T-helper 17 cell (primary cell): ENCODE measurements at regions not wholly inside any gene's neighbourhood (a gene's known extent, or its start where the extent isn't known, plus 50 kb on each side); places are given as distances from the start of the nearest gene placed in this dataset.

ENCODE experiments used
- ATAC-seq: fragments of 150-1000 bp; cut with Tn5 transposase; 2 replicates; pipeline ENCODE4 v1.10.0; 2021; ENCODE audit warnings: mild to moderate bottlenecking, moderate library complexity
- DNase-seq, 3 donors: peaks; one replicate each; pipeline versions ENCODE4 v3.0.0 to v3.0.0-alpha.2; 2020 to 2021
- H3K9me3 ChIP-seq: one replicate; pipeline ENCODE4 v1.7.0; 2013; ENCODE audit warnings: low read length, mild to moderate bottlenecking; ENCODE audit not compliant: control insufficient read depth, poor library complexity, severe bottlenecking
- H3K27ac Mint-ChIP-seq: one replicate; pipeline ENCODE4 v1.8.0; 2022; ENCODE audit warnings: mild to moderate bottlenecking, moderate library complexity, mixed read lengths
- H3K27me3 Mint-ChIP-seq: one replicate; pipeline ENCODE4 v1.8.0; 2022; ENCODE audit warnings: mixed read lengths
- H3K36me3 Mint-ChIP-seq: one replicate; pipeline ENCODE4 v1.8.0; 2022; ENCODE audit warnings: low read depth, mixed read lengths
- H3K4me1 Mint-ChIP-seq: one replicate; pipeline ENCODE4 v1.8.0; 2022; ENCODE audit warnings: mild to moderate bottlenecking, mixed read lengths
- H3K4me3 Mint-ChIP-seq: one replicate; pipeline ENCODE4 v1.8.0; 2022; ENCODE audit warnings: mild to moderate bottlenecking, moderate library complexity, mixed read lengths

DNA sequence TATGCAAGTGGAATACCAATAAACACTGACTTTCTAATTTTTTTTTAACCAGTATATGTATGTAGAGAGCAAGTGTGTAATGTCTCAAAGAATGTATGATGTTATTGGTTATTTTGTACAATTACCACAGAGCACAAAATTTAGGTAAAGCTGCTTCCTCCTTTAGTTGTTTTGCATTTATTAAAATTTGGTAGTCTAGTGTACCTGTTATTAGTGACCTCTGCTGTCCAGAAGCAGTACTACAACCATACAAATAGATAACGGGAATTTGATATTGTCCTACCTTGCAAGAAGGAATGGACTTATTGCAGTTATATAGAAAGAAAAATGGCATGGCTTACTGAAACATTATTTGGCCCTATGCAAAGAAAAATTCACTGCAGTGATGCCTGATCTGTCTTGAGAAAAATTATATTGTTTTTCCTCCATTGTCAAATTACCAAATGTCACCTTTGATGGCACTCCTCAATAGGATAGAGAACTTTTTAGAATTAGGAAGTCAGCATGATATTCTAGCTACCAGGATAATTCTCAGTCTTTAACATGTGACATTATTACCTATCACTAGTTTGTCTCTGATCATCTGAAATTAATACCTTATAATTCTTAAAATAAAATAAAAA is 153.9 kb upstream of the RMST start:
- Mint-ChIP-seq H3K27me3 (peaks cover 42% of the 10 kb centered on the region), H3K4me3 (no peak overlapping the region), H3K4me1 (peaks cover 6% of the 10 kb centered on the region), H3K27ac (no peak overlapping the region), H3K36me3 (no peaks in the 10 kb centered on the region)
- DNase-seq (no peak), ATAC-seq (peak; percentile 65)
- H3K9me3 ChIP-seq = no peaks in the 10 kb centered on the region

DNA sequence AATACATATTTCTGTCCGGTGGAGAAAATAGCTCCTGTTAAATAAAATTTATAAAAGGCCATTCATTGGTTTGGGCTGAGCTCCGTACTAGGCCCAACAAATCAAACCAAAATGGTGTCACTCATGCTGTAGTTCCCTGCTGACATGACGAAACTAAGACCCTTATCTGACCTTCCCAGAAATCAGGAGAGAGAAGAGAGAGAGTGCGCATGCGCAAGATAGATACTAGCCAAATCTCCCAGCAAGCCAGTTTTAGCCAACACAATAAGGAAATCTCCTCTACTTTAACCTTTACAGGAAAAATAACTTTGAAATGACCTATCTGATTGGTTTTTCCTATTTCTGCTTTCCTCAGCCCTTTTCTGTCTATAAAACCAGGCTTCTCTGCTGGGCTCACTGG is 152.7 kb upstream of the RMST start:
- ATAC-seq = no peak
- Mint-ChIP-seq H3K27me3 (peaks cover 52% of the 10 kb centered on the region), H3K36me3 (peaks cover 2% of the 10 kb centered on the region)

DNA sequence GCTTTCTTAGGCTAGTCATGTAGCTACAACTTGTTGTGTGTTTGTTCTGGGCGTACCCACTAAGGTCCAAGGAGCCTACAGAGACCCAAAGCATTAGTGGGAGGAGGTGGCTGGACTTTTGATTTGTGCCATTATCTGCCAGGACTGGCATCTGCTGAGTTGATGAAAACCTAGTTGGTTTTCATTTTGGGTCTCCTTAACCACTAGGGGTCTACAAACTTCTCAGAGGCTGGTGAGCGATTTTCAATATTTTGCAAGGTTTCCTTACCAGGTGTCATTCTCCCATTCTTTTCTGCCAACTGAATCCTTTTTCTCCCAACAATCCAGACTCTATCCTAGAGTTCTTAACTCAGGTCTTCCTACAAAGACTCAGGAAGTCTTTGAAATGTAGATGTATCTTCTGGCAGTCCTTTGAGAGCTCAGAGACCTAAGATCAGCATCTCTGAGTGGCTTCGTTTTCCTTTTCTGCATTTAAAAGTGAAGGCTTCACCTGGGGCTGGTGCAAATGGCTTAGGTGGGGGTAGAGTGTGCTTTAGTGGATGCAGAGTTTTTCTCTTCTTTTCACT is 150.0 kb upstream of the RMST start:
- Mint-ChIP-seq H3K27me3 (peaks cover 76% of the 10 kb centered on the region), H3K36me3 (peaks cover 7% of the 10 kb centered on the region), H3K4me1 (peaks cover 8% of the 10 kb centered on the region), H3K27ac (no peak overlapping the region), H3K4me3 (no peak overlapping the region)
- DNase-seq = no peak
- H3K9me3 ChIP-seq = no peaks in the 10 kb centered on the region
- no peak for ATAC-seq

More for the DNA sequence above, 152.7 kb upstream of the RMST start:
- H3K27ac Mint-ChIP-seq = no peak overlapping the region
- no peaks in the 10 kb centered on the region for H3K9me3 ChIP-seq
- peaks cover 8% of the 10 kb centered on the region for H3K4me1 Mint-ChIP-seq
- no peak overlapping the region for H3K4me3 Mint-ChIP-seq
- no peak for DNase-seq

DNA sequence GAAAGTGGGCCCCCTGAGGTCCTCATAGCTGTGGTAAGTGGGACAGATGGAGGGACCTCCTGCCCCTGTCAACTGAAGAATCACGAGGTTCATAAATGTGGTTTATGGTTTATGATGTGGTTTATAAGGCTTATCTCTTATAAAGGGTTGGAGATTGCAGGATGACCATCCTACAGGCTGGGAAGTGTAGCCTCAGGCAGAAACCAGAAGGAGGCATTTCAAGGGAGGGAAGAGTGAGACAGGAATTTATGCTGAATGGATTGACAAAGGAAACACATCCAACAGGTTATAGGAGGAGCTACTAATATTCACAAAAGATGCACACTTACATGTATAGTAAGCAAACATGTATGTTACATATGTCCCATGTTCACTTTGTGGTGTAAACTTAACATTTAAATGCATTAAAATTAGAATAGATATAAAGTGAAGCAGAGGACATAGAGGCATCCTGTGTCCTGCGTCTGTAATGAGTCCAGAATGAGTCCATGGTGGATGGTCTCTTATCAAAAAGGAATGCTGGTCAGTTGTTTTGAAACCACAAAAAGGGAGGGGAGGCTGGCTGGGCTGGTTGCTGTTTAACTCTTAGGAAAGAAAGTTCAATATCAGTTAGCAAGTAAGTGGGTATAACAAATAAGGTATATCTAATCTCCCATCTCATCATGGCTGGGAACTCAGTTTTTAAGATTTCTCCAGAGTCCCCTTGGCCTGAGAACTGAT is 149.0 kb upstream of the RMST start:
- Mint-ChIP-seq H3K4me1 (peaks cover 6% of the 10 kb centered on the region), H3K27me3 (peaks cover 76% of the 10 kb centered on the region)
- no peak for ATAC-seq

DNA sequence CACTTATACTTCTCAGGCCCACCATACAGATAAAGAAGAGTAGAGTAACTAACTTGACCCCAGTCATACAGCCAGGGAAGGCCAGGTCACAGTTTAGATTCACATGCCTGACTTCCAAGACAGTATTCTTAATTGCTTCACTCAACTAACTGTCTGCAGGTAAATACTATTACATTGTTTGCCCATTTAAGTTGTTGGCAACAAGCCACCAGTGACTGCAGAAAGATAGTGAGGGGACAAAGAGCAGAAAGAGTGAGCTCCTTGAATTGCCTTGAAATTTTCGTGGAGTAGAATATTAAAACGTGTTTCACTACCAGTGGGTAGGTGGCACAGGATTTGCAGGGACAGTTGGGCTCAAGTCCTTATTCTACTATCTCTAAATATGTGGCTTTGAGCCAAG is 146.3 kb upstream of the RMST start:
- Mint-ChIP-seq H3K36me3 (peaks cover 7% of the 10 kb centered on the region), H3K27me3 (peaks cover 60% of the 10 kb centered on the region), H3K27ac (no peak overlapping the region), H3K4me1 (peaks cover 5% of the 10 kb centered on the region), H3K4me3 (no peak overlapping the region)
- no peaks in the 10 kb centered on the region for H3K9me3 ChIP-seq
- DNase-seq (no peak), ATAC-seq (no peak)

More for the DNA sequence above, 149.0 kb upstream of the RMST start:
- peaks cover 7% of the 10 kb centered on the region for H3K36me3 Mint-ChIP-seq
- H3K27ac Mint-ChIP-seq = no peak overlapping the region
- no peaks in the 10 kb centered on the region for H3K9me3 ChIP-seq
- no peak for DNase-seq
- H3K4me3 Mint-ChIP-seq = peak overlapping the region; percentile 36

DNA sequence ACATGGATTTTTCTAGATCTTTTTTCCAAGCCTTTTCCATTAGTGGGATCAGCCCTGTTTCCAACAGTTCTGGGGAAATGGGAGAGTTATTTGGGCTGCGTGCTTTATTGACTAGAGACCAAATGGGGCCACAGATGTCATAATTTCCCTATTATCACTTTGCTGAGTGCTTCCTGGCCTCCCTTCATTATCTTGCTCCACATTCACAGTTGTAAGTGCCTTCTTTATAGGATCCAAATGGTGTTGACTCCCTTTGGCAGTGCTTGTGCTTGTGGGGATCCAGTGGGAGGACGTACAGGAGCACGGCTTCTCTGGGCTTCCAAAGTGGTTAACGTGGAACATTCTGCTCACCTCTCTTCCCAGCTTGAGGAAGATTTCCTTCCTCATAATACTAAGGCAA is 141.0 kb upstream of the RMST start:
- ATAC-seq (no peak), DNase-seq (no peak)
- Mint-ChIP-seq H3K27ac (no peak overlapping the region), H3K27me3 (peaks cover 62% of the 10 kb centered on the region), H3K36me3 (peaks cover 6% of the 10 kb centered on the region), H3K4me3 (no peak overlapping the region), H3K4me1 (no peaks in the 10 kb centered on the region)
- H3K9me3 ChIP-seq = no peaks in the 10 kb centered on the region

DNA sequence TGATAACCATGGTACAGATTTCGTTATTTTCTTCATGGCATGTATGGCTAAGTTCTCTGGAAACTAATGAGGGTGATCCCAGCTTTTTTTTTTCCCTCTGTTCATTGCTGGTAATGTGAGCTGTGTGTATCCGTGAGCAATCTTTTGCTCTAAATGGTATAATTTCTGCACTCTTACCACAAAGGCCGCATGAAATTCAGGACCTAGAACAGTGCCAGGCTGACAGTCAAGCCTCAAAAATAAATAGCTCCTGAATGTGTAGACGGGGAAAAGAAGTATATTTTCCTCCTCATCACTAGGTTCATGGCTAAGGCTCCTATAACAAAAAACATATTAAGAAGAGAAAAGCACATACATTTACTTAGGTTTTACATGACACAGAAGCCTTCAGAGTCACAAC is 140.2 kb upstream of the RMST start:
- Mint-ChIP-seq H3K27me3 (peaks cover 60% of the 10 kb centered on the region), H3K4me1 (no peaks in the 10 kb centered on the region), H3K36me3 (peaks cover 4% of the 10 kb centered on the region), H3K4me3 (no peak overlapping the region), H3K27ac (no peak overlapping the region)
- ATAC-seq (no peak), DNase-seq (no peak)
- no peaks in the 10 kb centered on the region for H3K9me3 ChIP-seq

DNA sequence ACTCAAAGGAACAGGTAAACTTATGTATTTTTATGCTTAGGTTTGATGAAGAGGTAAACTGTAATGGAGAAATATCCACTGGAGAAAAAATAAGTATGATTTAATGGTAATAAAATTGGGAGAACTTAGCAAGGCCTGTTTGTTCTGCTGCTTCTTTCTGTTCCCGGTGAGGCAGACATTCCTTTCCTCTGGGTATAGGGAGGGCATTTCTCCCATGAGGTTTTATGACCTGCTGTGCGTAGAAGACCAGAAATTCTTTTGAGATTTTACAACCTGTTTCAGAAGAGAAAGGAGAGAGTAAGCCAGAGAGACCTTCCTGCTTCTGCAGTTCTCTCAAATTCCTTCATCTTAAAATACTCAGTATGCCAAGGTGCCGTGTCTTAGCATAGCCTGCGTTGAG is 139.4 kb upstream of the RMST start:
- H3K36me3 Mint-ChIP-seq = peaks cover 4% of the 10 kb centered on the region
- H3K27ac Mint-ChIP-seq = no peak overlapping the region
- peaks cover 64% of the 10 kb centered on the region for H3K27me3 Mint-ChIP-seq
- no peaks in the 10 kb centered on the region for H3K9me3 ChIP-seq
- DNase-seq (no peak), ATAC-seq (no peak)
- H3K4me1 Mint-ChIP-seq = no peaks in the 10 kb centered on the region
- H3K4me3 Mint-ChIP-seq = no peak overlapping the region

DNA sequence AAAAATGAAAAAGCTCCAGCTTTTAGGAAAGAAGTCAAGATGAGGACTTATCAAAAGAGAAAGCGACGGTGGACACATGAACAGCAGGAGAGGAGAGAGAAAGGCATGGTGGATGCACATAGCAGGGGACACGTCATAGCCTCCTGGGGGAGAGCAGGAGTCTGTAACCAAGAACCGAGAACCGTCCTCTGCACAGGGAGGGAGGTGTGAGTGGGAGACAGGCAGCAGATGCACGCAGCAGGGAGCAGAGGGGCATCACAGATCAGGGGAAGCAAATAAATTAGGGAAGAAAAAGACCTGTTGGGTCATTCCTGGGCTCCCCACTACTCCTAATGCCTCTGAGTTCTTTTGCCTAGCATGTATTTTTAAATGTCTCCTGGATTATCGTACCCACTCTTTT is 138.1 kb upstream of the RMST start:
- H3K4me3 Mint-ChIP-seq = no peak overlapping the region
- peaks cover 64% of the 10 kb centered on the region for H3K27me3 Mint-ChIP-seq
- ATAC-seq (no peak), DNase-seq (no peak)
- H3K27ac Mint-ChIP-seq = no peak overlapping the region
- no peaks in the 10 kb centered on the region for H3K4me1 Mint-ChIP-seq
- H3K9me3 ChIP-seq = no peaks in the 10 kb centered on the region
- H3K36me3 Mint-ChIP-seq = peaks cover 4% of the 10 kb centered on the region

DNA sequence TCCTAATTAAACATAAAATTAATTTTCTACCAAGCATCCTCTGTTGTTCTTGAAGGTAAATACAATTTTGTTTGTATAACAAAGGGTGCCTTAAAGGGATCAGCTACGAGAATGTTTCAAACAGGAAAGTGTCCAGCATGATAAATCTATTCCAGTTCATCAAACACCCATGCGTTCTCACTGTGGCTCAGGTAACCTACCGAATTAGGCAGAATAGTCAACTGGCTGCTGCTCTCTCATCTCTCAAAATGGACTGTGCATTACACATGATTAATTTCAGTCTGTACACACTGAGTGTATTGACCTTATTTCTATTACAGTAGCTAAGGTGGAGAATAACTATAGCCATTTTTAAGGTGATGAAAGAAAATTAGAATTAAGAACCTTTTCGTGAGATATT is 127.5 kb upstream of the RMST start:
- Mint-ChIP-seq H3K4me3 (no peak overlapping the region), H3K27me3 (peaks cover 40% of the 10 kb centered on the region), H3K27ac (no peak overlapping the region), H3K4me1 (no peaks in the 10 kb centered on the region), H3K36me3 (no peaks in the 10 kb centered on the region)
- no peak for ATAC-seq
- no peaks in the 10 kb centered on the region for H3K9me3 ChIP-seq
- DNase-seq = no peak

DNA sequence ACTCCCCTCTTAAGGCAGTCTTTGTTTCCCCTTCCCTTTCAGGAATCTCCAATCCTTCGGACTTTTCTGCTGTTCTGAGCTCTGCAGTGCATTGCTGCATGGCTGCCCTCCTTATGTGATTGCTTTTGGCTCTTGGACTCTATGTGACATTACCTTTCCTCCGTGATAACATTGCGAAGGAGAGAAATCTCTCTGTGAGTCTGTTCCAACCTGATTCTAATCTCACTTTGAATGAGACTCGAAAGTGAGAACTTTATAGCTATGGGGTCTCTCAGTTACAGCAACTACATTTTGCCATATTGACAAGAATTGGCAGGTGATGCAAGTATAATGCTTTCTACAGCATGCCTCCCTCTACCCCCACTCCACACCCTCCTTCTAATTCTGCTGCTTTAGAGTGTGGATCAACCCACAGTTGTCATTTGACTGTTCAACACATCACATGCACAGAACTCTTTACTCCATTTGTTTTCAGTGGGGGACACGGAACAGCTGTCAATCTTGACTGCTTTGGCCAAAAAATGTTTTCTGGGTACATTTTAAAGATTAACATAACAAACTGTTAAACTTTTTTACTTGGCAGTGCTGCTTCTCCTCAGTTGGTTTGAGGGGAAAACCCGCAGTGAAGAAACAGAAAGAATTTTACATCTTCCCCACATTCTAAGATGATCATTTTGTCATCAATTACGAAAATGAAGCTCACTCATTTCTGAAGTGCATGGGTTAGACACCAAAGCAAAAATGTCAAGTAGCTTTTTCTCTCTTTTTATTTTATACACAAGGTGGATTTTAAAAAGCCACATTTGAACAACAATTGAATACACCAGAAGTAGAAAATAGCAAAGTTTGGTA is 125.5 kb upstream of the RMST start:
- no peak overlapping the region for H3K27ac Mint-ChIP-seq
- no peak for ATAC-seq
- no peaks in the 10 kb centered on the region for H3K36me3 Mint-ChIP-seq
- H3K9me3 ChIP-seq = no peaks in the 10 kb centered on the region
- H3K4me1 Mint-ChIP-seq = no peaks in the 10 kb centered on the region
- H3K4me3 Mint-ChIP-seq = no peak overlapping the region
- no peak for DNase-seq
- peaks cover 40% of the 10 kb centered on the region for H3K27me3 Mint-ChIP-seq

DNA sequence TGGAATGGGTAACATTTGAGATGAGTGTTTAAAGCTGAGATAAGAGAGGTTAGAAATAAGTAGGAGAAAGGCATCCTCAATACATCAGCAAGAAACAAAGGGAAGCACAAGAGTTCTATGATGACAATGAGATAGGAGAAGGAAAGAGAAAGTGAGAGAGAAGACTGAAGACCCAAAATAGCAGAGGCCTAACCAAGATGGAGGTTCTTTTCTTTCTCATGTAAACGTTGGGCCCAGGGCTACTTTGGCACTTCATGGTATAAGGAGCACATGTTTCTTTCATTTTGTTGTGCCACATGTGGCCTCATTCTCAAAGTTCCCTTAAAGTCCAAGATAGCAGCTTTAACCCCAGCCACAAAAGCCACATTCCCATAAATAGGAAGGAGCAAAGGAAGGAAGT is 120.5 kb upstream of the RMST start:
- no peak for ATAC-seq
- Mint-ChIP-seq H3K27ac (no peak overlapping the region), H3K36me3 (no peaks in the 10 kb centered on the region), H3K4me3 (no peak overlapping the region), H3K27me3 (peaks cover 27% of the 10 kb centered on the region), H3K4me1 (no peaks in the 10 kb centered on the region)
- no peaks in the 10 kb centered on the region for H3K9me3 ChIP-seq
- DNase-seq = no peak

DNA sequence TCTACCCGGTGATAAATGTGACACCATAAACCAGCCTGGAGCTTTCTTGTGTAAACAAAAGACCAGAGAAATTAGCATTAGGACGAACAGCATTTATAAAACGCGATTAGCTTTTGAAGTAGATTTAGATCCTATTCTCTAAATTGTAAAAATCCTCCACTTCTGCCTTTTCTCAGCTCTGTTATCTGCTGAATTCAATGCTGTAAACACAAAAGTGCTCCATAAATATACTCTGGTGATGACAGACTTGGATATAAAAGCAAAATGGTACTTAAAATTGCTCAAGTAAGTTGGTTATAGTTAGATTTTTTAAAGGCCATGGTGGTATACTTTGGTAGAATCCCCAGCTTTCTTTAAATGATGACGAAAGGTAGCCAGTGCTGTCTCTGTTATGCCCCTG is 114.6 kb upstream of the RMST start:
- H3K9me3 ChIP-seq = no peaks in the 10 kb centered on the region
- no peaks in the 10 kb centered on the region for H3K4me1 Mint-ChIP-seq
- no peak overlapping the region for H3K4me3 Mint-ChIP-seq
- DNase-seq (no peak), ATAC-seq (no peak)
- H3K27me3 Mint-ChIP-seq = no peaks in the 10 kb centered on the region
- H3K36me3 Mint-ChIP-seq = no peaks in the 10 kb centered on the region
- no peak overlapping the region for H3K27ac Mint-ChIP-seq
